ENCODE measurements at regions not wholly inside any gene's neighbourhood (a gene's known extent, or its start where the extent isn't known, plus 50 kb on each side); places are given as distances from the start of the nearest gene placed in this dataset.
"Not testable (repeated sequence)": the region's sequence is repeated elsewhere in the genome, so short reads cannot be mapped to it uniquely, and the experiment has no call there.

- H3K27me3 Mint-ChIP-seq, result no peaks in the 10 kb centered on the region
- ATAC-seq (replicated peaks; ENCODE audit: extremely low read depth, poor library complexity, severe bottlenecking), result no peak
- H3K4me3 Mint-ChIP-seq, result no peak overlapping the region
- H3K9me3 Mint-ChIP-seq, result peaks cover 6% of the 10 kb centered on the region
- H3K27ac Mint-ChIP-seq (ENCODE audit: low read depth), result no peak overlapping the region
- H3K4me1 Mint-ChIP-seq, result no peaks in the 10 kb centered on the region
- no peaks in the 10 kb centered on the region for H3K36me3 Mint-ChIP-seq (ENCODE audit: insufficient read depth)
- no peak for DNase-seq (ENCODE audit: low spot score in 2 of 2)
Observed at GRCh38 chr4:38386654-38387188, 277.3 kb upstream of the KLF3 start.

- peaks cover 10% of the 10 kb centered on the region for H3K9me3 Mint-ChIP-seq
- H3K27ac Mint-ChIP-seq (ENCODE audit: low read depth), result no peak overlapping the region
- H3K27me3 Mint-ChIP-seq, result no peaks in the 10 kb centered on the region
- ATAC-seq (replicated peaks; ENCODE audit: extremely low read depth, poor library complexity, severe bottlenecking) (no peak), DNase-seq (ENCODE audit: low spot score in 2 of 2) (no peak)
- no peaks in the 10 kb centered on the region for H3K36me3 Mint-ChIP-seq (ENCODE audit: insufficient read depth)
- H3K4me3 Mint-ChIP-seq, result no peak overlapping the region
- H3K4me1 Mint-ChIP-seq, result no peaks in the 10 kb centered on the region
Observed at GRCh38 chr4:38387348-38387747, 276.7 kb upstream of the KLF3 start.

- no peak for DNase-seq (ENCODE audit: low spot score in 2 of 2)
- Mint-ChIP-seq H3K27me3 (no peaks in the 10 kb centered on the region), H3K9me3 (peaks cover 10% of the 10 kb centered on the region), H3K4me1 (no peaks in the 10 kb centered on the region), H3K36me3 (ENCODE audit: insufficient read depth) (no peaks in the 10 kb centered on the region), H3K4me3 (no peak overlapping the region), H3K27ac (ENCODE audit: low read depth) (no peak overlapping the region)
- ATAC-seq (replicated peaks; ENCODE audit: extremely low read depth, poor library complexity, severe bottlenecking), result no peak
Observed at GRCh38 chr4:38387819-38388218, 276.2 kb upstream of the KLF3 start.

GRCh38 chr4:38388907-38389306 lies 275.1 kb upstream of the KLF3 start:
- H3K27ac Mint-ChIP-seq (ENCODE audit: low read depth); H3K36me3 Mint-ChIP-seq (ENCODE audit: insufficient read depth); DNase-seq (ENCODE audit: low spot score in 2 of 2); H3K4me3 Mint-ChIP-seq; H3K4me1 Mint-ChIP-seq; H3K9me3 Mint-ChIP-seq; H3K27me3 Mint-ChIP-seq; ATAC-seq (replicated peaks; ENCODE audit: extremely low read depth, poor library complexity, severe bottlenecking): not testable (repeated sequence)

GRCh38 chr4:38390969-38391545 lies 272.9 kb upstream of the KLF3 start:
- H3K4me3 Mint-ChIP-seq, result no peak overlapping the region
- H3K36me3 Mint-ChIP-seq (ENCODE audit: insufficient read depth), result no peaks in the 10 kb centered on the region
- DNase-seq (ENCODE audit: low spot score in 2 of 2) (no peak), ATAC-seq (replicated peaks; ENCODE audit: extremely low read depth, poor library complexity, severe bottlenecking) (no peak)
- H3K4me1 Mint-ChIP-seq, result no peaks in the 10 kb centered on the region
- H3K27me3 Mint-ChIP-seq, result no peaks in the 10 kb centered on the region
- H3K9me3 Mint-ChIP-seq, result peaks cover 10% of the 10 kb centered on the region
- H3K27ac Mint-ChIP-seq (ENCODE audit: low read depth), result no peak overlapping the region

- DNase-seq (ENCODE audit: low spot score in 2 of 2), result no peak
- H3K4me1 Mint-ChIP-seq, result no peaks in the 10 kb centered on the region
- no peak for ATAC-seq (replicated peaks; ENCODE audit: extremely low read depth, poor library complexity, severe bottlenecking)
- H3K36me3 Mint-ChIP-seq (ENCODE audit: insufficient read depth), result no peaks in the 10 kb centered on the region
- H3K27ac Mint-ChIP-seq (ENCODE audit: low read depth), result no peak overlapping the region
- no peak overlapping the region for H3K4me3 Mint-ChIP-seq
- H3K27me3 Mint-ChIP-seq, result no peaks in the 10 kb centered on the region
- H3K9me3 Mint-ChIP-seq, result peaks cover 10% of the 10 kb centered on the region
Observed at GRCh38 chr4:38392223-38392855, 271.7 kb upstream of the KLF3 start.

GRCh38 chr4:38396091-38396490 lies 267.9 kb upstream of the KLF3 start:
- DNase-seq (ENCODE audit: low spot score in 2 of 2) (no peak), ATAC-seq (replicated peaks; ENCODE audit: extremely low read depth, poor library complexity, severe bottlenecking) (no peak)
- H3K27ac Mint-ChIP-seq (ENCODE audit: low read depth), result no peak overlapping the region
- H3K9me3 Mint-ChIP-seq, result peaks cover 10% of the 10 kb centered on the region
- no peaks in the 10 kb centered on the region for H3K27me3 Mint-ChIP-seq
- no peaks in the 10 kb centered on the region for H3K36me3 Mint-ChIP-seq (ENCODE audit: insufficient read depth)
- H3K4me3 Mint-ChIP-seq, result no peak overlapping the region
- no peaks in the 10 kb centered on the region for H3K4me1 Mint-ChIP-seq

- H3K27me3 Mint-ChIP-seq, result no peaks in the 10 kb centered on the region
- no peaks in the 10 kb centered on the region for H3K4me1 Mint-ChIP-seq
- no peaks in the 10 kb centered on the region for H3K36me3 Mint-ChIP-seq (ENCODE audit: insufficient read depth)
- H3K9me3 Mint-ChIP-seq, result peaks cover 1% of the 10 kb centered on the region
- H3K4me3 Mint-ChIP-seq, result no peak overlapping the region
- H3K27ac Mint-ChIP-seq (ENCODE audit: low read depth), result no peak overlapping the region
- DNase-seq (ENCODE audit: low spot score in 2 of 2), result no peak
- no peak for ATAC-seq (replicated peaks; ENCODE audit: extremely low read depth, poor library complexity, severe bottlenecking)
Observed at GRCh38 chr4:38396845-38397547, 267.0 kb upstream of the KLF3 start.

GRCh38 chr4:38400946-38401345 lies 263.1 kb upstream of the KLF3 start:
- Mint-ChIP-seq H3K27ac (ENCODE audit: low read depth) (no peak overlapping the region), H3K36me3 (ENCODE audit: insufficient read depth) (no peaks in the 10 kb centered on the region), H3K27me3 (no peaks in the 10 kb centered on the region), H3K9me3 (peaks cover 6% of the 10 kb centered on the region), H3K4me1 (no peaks in the 10 kb centered on the region), H3K4me3 (no peak overlapping the region)
- ATAC-seq (replicated peaks; ENCODE audit: extremely low read depth, poor library complexity, severe bottlenecking) (no peak), DNase-seq (ENCODE audit: low spot score in 2 of 2) (no peak)

GRCh38 chr4:38406243-38406642 lies 257.8 kb upstream of the KLF3 start:
- Mint-ChIP-seq H3K4me1 (no peaks in the 10 kb centered on the region), H3K36me3 (ENCODE audit: insufficient read depth) (no peaks in the 10 kb centered on the region), H3K27me3 (no peaks in the 10 kb centered on the region), H3K9me3 (peaks cover 6% of the 10 kb centered on the region), H3K4me3 (no peak overlapping the region), H3K27ac (ENCODE audit: low read depth) (no peak overlapping the region)
- DNase-seq (ENCODE audit: low spot score in 2 of 2) (no peak), ATAC-seq (replicated peaks; ENCODE audit: extremely low read depth, poor library complexity, severe bottlenecking) (no peak)

- Mint-ChIP-seq H3K9me3 (peaks cover under 1% of the 10 kb centered on the region), H3K4me1 (no peaks in the 10 kb centered on the region), H3K4me3 (no peak overlapping the region), H3K36me3 (ENCODE audit: insufficient read depth) (no peaks in the 10 kb centered on the region), H3K27ac (ENCODE audit: low read depth) (no peak overlapping the region), H3K27me3 (peaks cover 17% of the 10 kb centered on the region)
- ATAC-seq (replicated peaks; ENCODE audit: extremely low read depth, poor library complexity, severe bottlenecking) (no peak), DNase-seq (ENCODE audit: low spot score in 2 of 2) (no peak)
Observed at GRCh38 chr4:38409852-38410251, 254.1 kb upstream of the KLF3 start.

GRCh38 chr4:38411092-38411491 lies 252.9 kb upstream of the KLF3 start:
- Mint-ChIP-seq H3K4me3 (no peak overlapping the region), H3K27me3 (peaks cover 17% of the 10 kb centered on the region), H3K27ac (ENCODE audit: low read depth) (no peak overlapping the region), H3K9me3 (no peaks in the 10 kb centered on the region), H3K4me1 (no peaks in the 10 kb centered on the region), H3K36me3 (ENCODE audit: insufficient read depth) (no peaks in the 10 kb centered on the region)
- ATAC-seq (replicated peaks; ENCODE audit: extremely low read depth, poor library complexity, severe bottlenecking) (no peak), DNase-seq (ENCODE audit: low spot score in 2 of 2) (no peak)

GRCh38 chr4:38411981-38412536 lies 251.9 kb upstream of the KLF3 start:
- DNase-seq (ENCODE audit: low spot score in 2 of 2) (no peak), ATAC-seq (replicated peaks; ENCODE audit: extremely low read depth, poor library complexity, severe bottlenecking) (no peak)
- no peak overlapping the region for H3K4me3 Mint-ChIP-seq
- H3K4me1 Mint-ChIP-seq, result no peaks in the 10 kb centered on the region
- H3K9me3 Mint-ChIP-seq, result no peaks in the 10 kb centered on the region
- no peaks in the 10 kb centered on the region for H3K36me3 Mint-ChIP-seq (ENCODE audit: insufficient read depth)
- H3K27ac Mint-ChIP-seq (ENCODE audit: low read depth), result no peak overlapping the region
- H3K27me3 Mint-ChIP-seq, result peaks cover 17% of the 10 kb centered on the region
